Activated CD4-positive, alpha-beta T cell treated with anti-CD3 and anti-CD28 coated beads for 48 hours (primary cell): ENCODE measurements at regions not wholly inside any gene's neighbourhood (a gene's known extent, or its start where the extent isn't known, plus 50 kb on each side); places are given as distances from the start of the nearest gene placed in this dataset.
"Not testable (repeated sequence)": the region's sequence is repeated elsewhere in the genome, so short reads cannot be mapped to it uniquely, and the experiment has no call there.

ENCODE experiments used
- DNase-seq: peaks from one replicate; pipeline ENCODE4 v3.0.0-alpha.2; 2020

DNA sequence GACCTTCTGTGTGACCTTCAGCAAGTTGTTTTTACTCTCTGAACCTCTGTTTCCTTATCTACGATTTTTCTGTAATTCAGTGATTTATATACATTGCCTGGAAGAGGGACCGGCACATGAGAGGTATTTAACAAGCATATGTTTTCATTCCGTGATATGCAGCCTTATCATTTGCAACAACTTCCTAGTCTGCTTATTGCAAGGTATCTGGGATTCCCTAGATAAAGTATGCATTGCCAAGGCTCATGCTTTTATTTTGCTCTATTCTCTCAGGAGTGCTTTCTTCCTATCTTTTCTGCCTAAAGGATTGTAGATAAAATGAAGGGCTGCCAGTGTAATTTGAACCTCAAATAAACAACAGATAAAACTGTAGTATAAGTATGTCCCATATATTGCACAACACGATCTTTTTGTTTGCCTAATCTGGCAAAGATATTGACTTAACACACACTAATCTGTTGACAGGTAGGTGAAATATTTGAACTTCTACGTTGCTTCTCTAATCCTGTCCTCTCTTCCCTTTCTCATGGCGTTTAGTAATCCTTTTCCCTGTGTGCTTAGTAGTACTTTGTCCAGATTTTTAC lies 377.2 kb upstream of the TNC start:
- no peak for DNase-seq

DNA sequence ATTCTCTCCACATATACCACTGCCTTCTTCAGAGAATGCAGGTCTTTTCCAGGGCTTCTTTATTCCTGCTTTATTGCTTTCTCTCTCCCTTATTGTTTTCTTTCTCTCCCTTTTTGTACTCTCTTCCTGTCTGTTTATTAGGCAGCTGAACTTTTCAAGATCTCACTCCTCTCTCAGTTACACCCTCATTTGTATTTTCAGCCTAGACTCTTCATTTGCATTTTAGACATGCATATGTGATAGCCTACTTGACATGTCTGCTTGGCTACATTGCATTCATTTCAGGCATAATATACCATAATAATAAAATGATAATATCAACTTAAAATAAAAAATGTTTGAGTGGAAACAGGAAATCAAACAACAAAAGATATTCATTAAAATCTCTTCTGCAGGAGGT lies 377.9 kb upstream of the TNC start:
- no peak for DNase-seq

DNA sequence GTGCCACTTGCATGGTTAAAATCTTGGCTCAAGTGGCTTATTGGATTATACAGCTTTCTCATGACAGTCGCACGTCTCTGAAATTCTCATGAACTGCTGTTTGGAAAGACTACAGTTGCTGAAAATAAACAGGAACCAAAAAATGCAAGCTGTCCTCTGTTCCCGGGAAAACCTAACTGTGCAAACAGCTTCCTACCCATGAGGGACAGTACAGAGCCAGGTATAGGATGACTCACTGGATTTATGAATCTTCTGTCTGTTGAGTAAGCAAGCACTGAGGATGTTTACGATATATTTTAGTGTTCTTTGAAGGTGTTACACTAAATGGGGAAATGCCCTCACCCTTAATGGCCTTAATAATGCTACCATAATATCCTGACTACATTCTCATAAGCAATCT lies 380.3 kb upstream of the TNC start:
- DNase-seq = no peak

DNA sequence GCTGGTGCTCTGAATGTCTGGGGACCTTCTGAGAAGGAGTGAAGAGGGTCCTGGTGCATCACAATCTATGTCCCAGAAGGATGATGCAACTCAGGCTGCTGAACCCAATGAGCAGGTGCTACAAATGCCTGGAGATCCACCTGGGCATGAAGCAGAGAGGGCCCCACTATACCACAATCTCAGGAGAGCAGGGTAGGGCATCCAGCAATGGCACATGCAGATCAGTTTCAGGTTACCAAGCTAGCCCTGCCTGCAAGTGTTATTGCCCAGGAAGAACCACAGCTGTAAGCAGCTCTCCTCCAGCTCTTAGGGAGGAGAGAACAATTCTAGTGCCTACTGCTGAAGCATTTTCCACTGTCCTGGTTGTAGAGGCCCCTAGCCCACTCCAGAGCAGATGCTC lies 389.2 kb upstream of the TNC start:
- DNase-seq = no peak

DNA sequence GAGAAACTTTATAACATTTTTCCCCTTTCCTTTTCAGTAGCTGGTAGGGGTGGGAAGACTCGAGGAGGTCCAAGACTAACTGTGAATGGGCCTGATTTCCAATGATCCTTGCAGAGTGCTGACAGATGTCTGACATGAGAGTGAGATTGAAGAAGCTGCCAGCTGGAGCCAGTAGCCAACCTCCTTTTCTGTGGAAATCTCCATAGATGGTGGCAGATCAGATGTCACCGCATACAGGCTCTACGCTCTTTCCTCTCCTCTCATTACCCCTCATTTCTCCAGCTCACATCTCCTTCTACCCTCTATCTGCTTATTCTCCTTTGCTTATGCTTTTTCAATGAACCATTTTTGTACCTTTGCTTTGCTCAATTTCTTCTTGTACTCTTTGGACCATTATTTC lies 395.2 kb upstream of the TNC start:
- no peak for DNase-seq

DNA sequence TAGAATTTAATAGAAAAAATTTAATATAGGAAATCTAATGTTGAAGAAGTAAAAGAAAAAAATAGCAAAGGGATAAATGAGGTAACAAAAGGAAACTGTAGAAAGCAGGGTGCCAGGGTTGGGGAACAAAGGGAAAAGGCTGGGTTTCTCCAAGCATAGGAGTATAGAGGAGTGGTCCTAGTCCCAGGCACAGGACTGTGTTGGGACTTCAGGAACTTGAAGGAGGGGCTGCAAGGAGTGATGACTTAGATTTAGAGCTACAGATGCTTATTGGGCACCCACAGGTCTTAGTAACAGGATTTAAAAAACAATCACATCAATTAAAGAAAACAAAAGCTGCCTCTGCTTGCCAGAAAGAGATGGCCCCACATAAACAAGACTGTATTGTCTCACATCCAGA lies 396.5 kb upstream of the TNC start:
- DNase-seq = no peak

DNA sequence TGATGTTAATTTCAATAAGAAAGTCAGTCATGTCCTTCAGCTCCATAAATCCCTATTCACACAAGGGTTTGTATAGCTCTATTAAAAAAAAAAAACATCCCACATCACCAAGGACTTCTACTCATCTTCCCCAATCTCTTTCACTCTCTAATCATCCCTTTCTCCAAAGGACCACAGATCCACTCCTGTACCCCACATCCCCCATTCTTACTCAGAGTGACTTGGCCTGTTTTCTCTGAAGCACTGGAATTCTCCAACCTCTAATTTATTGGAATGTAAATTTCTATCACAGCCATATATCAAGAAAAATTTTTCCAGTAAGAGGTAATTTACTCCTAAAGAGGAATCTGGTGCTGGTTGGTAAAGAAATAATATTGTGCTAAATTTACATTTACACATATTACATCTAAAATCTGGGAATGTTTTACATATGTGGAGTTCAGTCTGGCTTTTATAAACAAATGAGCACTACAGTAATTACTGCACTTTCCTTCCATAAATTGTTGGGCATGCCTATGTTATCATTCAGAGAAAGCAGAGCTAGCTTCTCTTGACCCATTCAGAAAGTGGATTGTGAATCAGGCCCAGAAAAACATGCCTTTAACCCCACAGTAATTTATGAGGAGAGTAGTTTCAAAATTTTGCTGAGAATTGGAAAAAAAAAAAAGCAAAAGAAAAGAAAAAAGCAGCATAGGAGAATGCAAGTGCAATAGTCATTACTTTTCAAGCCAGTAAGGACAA lies 399.5 kb upstream of the TNC start:
- DNase-seq = no peak

DNA sequence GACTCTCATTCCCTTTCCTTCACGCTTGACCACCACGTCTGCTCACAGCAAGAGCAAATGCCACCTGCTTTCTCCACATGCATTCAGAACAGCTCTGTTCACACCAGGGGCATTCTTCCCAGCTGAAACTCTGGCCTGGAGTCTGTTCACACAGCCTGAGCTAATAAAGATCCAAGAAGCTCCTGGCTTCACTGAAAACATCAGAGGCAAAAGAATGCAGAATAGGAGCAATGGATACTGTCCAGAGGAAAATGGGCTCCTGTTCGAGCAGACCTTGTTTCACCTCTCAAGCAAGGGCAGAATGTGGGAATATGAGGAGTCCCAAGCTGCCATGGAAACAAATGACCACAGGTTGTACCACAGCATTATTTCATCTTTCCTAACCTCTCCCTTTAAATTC lies 402.7 kb upstream of the TNC start:
- no peak for DNase-seq

DNA sequence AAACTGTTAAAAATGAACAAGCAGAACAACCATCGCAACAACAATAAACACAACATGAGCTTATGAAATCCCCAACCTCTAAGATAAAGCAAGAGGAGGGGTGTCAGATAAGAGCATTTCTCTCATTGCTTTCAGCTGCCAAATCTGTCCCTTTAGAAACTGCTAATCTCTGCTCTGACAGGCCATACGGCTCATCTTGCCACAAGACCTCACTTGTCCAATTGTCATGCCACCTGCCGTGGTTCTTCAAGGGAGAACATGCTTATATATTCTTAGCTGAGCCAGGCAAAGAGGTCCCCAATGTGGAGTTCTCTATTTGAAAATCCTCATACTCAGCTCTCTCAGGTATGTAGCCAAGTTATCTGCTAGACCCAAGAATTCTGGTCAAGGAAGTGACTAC lies 405.0 kb upstream of the TNC start:
- no peak for DNase-seq

DNA sequence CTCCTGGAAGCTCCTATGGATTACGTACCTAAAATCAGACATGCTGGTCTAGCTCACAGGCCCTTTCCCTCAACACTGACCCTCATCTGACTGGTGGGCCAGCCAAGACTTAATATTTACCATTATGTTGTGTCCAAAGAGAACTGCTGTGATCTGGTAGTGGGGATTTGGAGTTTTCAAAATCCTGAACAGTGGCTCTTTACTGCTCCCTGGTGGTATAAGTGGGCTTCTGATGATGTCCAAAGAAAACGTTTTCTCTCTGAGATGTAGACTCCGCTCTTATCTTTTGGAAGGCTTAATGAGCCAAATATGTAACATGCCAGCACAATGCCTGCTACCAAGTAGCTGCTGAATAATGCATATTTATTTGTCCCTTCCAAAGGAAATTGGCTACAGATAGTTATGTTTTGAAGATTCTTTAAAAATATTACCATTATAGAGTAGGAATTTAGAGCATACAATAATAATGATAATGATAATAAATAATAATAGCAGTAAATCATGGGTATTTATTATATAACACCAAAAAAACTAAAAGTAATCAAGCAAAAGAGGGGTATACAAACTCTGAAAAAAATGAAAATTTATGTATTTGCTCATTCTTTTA lies 406.6 kb upstream of the TNC start:
- DNase-seq = peak; percentile 10

DNA sequence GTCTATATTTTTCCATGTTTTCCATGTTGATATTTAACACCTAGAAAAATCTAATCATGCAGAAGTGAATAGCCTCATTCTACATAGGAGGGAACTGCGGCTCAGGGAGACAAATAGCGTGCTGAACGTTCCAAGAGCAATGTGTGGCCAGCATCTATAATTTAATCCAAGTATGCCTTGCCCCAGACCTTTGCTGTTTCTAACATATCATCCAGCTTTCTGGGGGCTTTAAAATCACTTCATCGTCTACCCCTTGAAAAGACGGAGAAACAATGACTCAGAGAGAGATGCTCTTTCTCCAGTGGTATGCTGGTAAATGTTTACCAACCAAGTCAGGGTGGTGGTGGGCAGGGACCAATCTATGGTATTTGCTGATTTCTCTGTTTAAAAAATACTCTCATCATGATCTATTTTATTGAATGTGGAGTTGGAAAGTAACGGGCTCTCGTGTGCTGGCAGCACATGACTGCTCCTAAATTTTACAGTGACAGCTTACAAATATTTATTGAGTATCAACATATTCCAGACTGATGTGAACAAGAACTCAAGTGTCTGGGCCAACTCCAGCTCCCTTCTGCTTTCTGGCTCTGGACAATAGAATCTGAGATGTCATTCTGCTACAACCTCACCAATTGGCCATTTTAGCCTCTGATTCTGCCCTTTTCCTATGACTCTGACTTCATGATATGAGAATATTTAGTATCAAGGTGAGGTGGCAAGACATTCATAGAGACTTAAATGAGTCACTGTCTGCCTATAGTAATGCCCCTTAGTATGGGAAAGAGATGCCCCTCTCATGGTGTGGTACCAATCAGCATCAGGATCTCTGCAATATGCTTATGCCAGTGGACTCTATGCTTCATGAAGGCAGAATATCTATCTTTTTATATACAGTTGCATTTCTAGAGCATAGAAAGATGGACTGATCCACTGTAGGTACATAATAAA lies 407.4 kb upstream of the TNC start:
- no peak for DNase-seq

DNA sequence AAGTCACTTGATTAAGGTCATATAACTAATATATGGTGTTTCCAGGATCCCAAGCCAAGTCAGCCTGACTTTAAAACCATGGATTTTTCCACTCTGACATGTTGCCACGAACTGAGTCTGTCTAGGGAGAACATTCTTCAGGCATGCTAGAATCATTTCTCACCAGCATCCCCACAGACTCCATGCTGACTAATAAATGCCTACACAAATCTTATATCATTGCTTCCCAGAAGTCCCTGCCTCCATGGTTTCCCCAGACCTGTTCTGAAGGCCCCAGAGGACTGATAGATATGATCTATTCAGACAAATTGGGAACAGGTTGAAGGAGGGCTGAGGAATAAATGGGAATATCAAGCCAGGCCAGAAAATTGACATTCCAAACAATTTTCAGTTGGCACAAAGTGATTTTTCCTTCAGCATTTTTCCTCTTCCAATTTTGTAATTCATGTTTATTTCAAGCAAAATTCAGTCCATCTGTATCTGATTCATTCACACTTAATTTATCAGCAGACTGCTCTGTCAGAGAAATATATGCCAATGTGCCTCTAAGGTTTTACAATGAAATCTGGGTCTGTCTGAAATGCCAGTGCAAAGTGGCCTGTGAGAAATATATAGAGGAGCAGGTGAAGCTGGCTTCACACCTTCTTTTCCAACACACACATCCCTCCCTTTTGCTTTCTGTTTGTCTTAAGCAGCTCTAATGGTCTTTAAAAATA lies 413.6 kb upstream of the TNC start:
- no peak for DNase-seq

DNA sequence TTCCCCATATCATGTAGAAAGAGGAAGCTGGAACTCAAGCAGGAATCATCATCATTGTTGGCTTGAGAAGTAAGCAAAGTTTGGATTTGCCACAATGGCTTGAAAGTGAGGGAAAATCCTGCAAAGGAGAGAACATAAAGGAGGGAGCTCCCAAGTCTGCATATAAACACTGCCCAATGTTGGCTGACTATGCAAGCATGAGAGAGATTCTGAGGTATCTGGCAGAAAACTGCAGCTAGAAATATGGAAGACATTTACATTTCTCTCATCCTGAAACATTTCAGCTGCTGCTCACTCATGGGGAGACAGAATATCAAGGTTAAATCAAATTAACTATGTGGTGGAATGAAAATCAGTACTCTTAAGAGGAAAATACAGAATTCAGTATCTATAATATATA lies 415.6 kb upstream of the TNC start:
- DNase-seq = no peak

DNA sequence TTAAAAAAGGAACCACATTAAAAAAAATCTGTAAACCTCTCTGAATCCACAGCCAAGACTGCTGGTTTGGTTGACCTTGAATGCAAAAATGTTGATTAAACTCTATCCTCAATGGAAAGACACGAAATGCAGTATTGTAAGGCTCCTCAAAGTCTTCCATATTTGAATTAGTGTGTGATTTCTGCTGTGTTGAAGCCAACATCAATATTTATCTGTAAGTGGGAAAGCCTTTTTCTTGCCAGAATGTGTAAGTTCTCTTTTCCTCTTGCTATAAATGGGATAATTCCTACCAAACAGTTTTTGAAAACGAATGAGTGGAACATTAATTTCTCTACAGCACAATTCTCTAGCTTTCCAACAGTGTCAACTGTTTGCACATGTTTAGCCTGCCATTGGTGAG lies 422.1 kb upstream of the TNC start:
- DNase-seq = no peak

DNA sequence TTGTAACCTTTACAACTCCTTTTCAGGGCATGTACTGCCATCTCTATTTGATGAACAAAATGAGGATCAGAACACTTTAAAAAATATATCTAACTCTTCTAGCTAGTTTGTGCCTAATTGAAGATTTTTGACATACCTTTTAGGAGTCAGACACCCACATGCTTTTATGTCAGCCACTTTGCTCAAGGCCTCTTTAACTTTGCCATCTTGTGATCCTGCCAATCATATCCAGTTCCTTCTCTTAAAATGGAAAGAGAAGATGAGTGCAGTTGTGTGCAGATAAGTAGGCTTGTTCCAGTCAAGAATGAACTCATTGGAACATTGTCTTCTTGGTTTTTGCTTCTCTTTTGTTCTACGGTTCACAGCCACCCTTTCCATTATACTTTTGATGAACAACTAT lies 425.6 kb upstream of the TNC start:
- no peak for DNase-seq

DNA sequence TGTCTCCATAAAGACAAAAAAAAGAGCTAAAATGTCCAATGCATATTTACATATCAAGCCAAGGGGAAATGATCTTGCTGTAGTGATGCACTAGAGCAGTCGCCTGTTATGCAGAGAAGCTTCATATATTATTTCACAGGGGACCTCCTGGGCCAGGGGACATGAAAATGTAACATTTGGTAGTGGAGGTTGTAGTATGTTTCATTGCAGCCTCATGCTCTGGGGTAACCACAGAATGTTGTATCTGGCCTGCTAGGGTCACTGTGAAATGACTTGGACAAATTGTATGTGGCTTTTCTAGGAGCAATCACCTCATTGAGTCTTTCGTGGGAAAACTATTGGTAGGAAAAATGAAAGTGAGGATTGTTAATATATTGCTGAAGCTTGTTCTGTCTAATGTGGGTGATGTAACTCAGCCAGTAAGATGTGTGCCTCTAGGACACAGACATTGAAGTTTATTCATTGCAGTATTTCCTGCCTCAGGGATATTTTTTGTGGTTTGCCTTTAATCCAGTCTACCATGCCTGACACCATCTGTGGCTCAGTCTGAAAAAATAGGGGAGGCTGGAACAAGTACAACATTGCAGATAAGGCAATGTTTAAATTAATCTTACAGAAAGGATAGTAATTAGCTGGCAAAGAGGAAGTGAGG lies 430.8 kb upstream of the TNC start:
- no peak for DNase-seq

DNA sequence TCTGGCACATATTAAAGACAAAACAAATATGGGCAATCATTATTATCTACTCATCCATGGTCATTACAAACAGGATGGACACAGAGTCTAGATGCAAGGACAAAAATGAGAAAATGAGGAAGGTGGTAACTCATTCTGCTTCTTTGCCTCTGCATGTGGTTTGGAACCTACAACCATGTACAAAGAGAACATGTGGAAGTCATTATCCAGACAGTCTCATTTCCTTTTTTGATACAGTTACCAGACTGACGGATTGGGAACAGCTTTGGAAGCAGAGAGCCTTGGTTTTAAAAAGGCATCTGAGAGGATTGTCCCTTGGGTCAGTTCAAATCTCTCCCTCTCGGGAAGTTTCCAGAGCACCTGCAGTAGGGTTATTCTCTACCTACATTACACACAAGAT lies 433.4 kb upstream of the TNC start:
- no peak for DNase-seq

DNA sequence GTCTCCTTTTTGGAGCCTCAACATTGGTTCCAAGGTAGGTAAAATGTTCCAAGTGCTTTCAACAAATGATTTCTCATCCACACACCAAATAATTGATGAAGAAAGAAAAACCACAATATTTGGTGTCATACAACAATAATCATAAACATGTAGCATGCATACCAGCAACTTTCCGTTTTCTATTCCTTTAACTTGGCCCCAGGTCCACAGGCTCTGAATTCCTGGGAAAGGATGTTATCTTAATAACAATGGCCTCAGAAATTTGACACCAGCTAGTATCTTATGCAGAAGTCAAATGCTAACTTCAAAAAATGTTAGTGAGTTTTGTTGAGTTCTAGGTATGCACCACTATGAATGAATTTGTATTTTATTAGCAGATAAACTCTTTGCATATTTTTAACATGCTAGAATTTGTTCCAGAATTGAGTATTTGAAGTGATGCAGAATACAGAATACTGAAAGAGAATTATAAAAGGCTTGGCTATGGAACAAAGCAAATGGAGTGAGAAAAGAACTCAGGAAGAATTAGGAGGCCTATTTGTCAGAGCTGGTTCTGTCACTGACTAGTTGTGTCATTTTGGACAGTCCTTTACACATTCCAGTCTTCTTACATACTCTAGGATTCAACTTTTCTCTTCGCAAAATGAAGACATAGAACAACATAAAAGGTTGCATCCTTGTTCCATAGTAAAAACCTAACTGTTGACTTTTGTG lies 435.3 kb upstream of the TNC start:
- DNase-seq = no peak

DNA sequence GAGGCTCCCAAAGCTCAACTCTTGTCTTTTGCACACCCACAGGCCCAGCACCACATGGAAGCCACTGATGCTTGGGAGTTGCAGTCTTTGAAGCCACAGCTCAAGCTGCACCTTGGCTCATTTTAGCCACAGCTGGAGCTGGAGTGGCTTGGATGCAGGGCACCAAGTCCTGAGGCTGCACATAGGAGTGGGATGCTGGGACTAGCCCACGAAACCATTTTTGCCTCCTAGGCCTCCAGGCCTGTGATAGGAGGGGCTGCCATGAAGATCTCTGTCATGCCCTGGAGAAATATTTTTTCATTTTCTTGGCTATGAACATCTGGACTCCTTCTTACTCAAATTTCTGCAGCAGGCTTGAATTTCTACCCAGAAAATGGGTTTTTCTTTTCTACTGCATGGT lies 438.5 kb upstream of the TNC start:
- no peak for DNase-seq

DNA sequence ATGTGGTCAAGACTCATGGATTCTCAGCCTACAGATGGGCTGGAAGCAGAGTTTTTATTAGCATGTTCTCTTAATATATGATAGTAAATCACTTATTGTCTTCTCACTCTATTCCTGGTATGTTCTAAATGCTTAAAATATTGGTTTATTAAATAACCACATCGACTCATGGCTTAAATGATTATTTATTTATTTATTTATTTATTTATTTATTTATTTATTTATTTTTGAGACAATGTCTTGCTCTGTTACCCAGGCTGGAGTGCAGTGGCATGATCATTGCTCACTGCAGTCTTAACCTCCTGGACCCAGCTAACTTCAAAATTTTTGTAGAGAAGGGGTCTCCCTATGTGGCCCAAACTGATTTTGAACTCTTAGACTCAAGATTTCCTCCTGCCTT lies 457.2 kb upstream of the TNC start:
- no peak for DNase-seq

DNA sequence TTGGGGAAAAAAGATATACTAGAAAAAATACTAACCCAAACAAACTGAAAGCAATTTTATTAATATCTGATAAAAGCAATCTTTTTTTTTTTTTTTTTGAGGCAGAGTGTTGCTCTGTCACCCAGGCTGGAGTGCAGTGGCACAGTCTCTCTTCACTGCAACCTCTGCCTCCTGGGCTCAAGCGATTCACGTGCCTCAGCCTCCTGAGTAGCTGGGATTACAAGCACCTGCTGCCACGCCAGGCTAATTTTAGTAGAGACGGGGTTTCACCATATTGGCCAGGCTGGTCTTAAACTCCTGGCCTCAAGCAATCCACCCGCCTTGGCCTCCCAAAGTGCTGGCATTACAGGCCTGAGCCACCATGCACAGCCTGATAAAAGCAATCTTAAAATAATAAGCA lies 467.5 kb upstream of the TNC start:
- DNase-seq = not testable (repeated sequence)

DNA sequence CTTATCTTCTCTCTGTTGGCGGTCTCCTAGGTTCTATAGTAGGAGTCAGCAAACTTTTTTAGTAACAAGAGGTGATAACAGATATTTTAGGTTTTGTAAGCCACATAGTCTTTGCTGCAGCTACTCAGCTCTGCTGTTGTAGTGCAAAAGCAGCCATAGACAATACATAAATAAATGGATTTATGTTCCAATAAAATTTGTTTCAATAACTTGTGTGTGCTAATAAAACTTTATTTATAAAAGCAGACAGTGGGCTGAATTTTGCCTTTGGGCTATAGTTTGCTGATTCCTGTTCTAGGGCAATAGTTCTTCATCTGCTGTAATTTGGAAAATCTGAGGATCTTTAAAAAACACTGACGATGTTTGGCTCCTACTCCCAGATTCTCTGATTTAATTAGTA lies 469.4 kb upstream of the TNC start:
- no peak for DNase-seq
